Nephron (organoid): ENCODE measurements at regions not wholly inside any gene's neighbourhood (a gene's known extent, or its start where the extent isn't known, plus 50 kb on each side); places are given as distances from the start of the nearest gene placed in this dataset.

ENCODE experiments used
- H3K27ac Mint-ChIP-seq, 3 experiments: 2 replicates each; pipeline ENCODE4 v1.8.0; 2020; ENCODE audit warnings: mixed read lengths in 3 of 3, mild to moderate bottlenecking in 2 of 3, moderate library complexity in 1 of 3
- H3K27me3 Mint-ChIP-seq: 2 replicates; pipeline ENCODE4 v1.8.0; 2021; ENCODE audit warnings: low read depth, mild to moderate bottlenecking, moderate library complexity, mixed read lengths
- H3K36me3 Mint-ChIP-seq: 2 replicates; pipeline ENCODE4 v1.8.0; 2020; ENCODE audit warnings: low read depth, mixed read lengths
- H3K4me1 Mint-ChIP-seq: 2 replicates; pipeline ENCODE4 v1.8.0; 2020; ENCODE audit warnings: mixed read lengths
- H3K4me3 Mint-ChIP-seq, 3 experiments: 2 replicates each; pipeline ENCODE4 v1.8.0; 2020; ENCODE audit warnings: mild to moderate bottlenecking in 3 of 3, mixed read lengths in 3 of 3, moderate library complexity in 2 of 3
- H3K9me3 Mint-ChIP-seq: 2 replicates; pipeline ENCODE4 v1.8.0; 2020; ENCODE audit warnings: mixed read lengths
- CTCF ChIP-seq, 3 experiments: fragments of 200-600 bp; sonication (generic); IDR thresholded peaks; one replicate each; pipeline ENCODE4 v1.5.0; 2021; ENCODE audit warnings: antibody characterized with exemption in 3 of 3; ENCODE audit not compliant: unreplicated experiment in 3 of 3

- Mint-ChIP-seq H3K4me3 (no peak overlapping the region), H3K36me3 (no peaks in the 10 kb centered on the region), H3K27me3 (no peaks in the 10 kb centered on the region), H3K9me3 (peaks cover 19% of the 10 kb centered on the region), H3K27ac (no peak overlapping the region), H3K4me1 (no peaks in the 10 kb centered on the region)
- TF ChIP-seq CTCF (IDR thresholded peaks at IDR 0.05; ENCODE audit: unreplicated experiment in 3 of 3): no peak
These were observed 455.3 kb upstream of the NAALADL2 start for GRCh38 chr3:174403831-174404230.

- H3K27ac Mint-ChIP-seq: no peak overlapping the region
- no peaks in the 10 kb centered on the region for H3K36me3 Mint-ChIP-seq
- no peak overlapping the region for H3K4me3 Mint-ChIP-seq
- TF ChIP-seq CTCF (IDR thresholded peaks at IDR 0.05; ENCODE audit: unreplicated experiment in 3 of 3): no peak
- no peaks in the 10 kb centered on the region for H3K4me1 Mint-ChIP-seq
- no peaks in the 10 kb centered on the region for H3K27me3 Mint-ChIP-seq
- H3K9me3 Mint-ChIP-seq: peaks cover 4% of the 10 kb centered on the region
These were observed 450.8 kb upstream of the NAALADL2 start for GRCh38 chr3:174408310-174408709.

- no peaks in the 10 kb centered on the region for H3K36me3 Mint-ChIP-seq
These were observed 449.9 kb upstream of the NAALADL2 start for GRCh38 chr3:174409086-174409743.

GRCh38 chr3:174413062-174413912 is 445.8 kb upstream of the NAALADL2 start:
- no peak overlapping the region for H3K4me3 Mint-ChIP-seq
- H3K9me3 Mint-ChIP-seq: no peaks in the 10 kb centered on the region
- no peaks in the 10 kb centered on the region for H3K27me3 Mint-ChIP-seq
- TF ChIP-seq CTCF (IDR thresholded peaks at IDR 0.05; ENCODE audit: unreplicated experiment in 3 of 3): no peak
- no peaks in the 10 kb centered on the region for H3K36me3 Mint-ChIP-seq
- H3K4me1 Mint-ChIP-seq: no peaks in the 10 kb centered on the region
- no peak overlapping the region for H3K27ac Mint-ChIP-seq

More at GRCh38 chr3:174409086-174409743, 449.9 kb upstream of the NAALADL2 start:
- H3K27me3 Mint-ChIP-seq: no peaks in the 10 kb centered on the region
- H3K4me1 Mint-ChIP-seq: no peaks in the 10 kb centered on the region
- H3K9me3 Mint-ChIP-seq: peaks cover 4% of the 10 kb centered on the region
- no peak overlapping the region for H3K27ac Mint-ChIP-seq
- TF ChIP-seq CTCF (IDR thresholded peaks at IDR 0.05; ENCODE audit: unreplicated experiment in 3 of 3): no peak
- H3K4me3 Mint-ChIP-seq: no peak overlapping the region

- no peaks in the 10 kb centered on the region for H3K4me1 Mint-ChIP-seq
- no peaks in the 10 kb centered on the region for H3K27me3 Mint-ChIP-seq
- TF ChIP-seq CTCF (IDR thresholded peaks at IDR 0.05; ENCODE audit: unreplicated experiment in 3 of 3): no peak
- H3K9me3 Mint-ChIP-seq: no peaks in the 10 kb centered on the region
- no peaks in the 10 kb centered on the region for H3K36me3 Mint-ChIP-seq
- H3K4me3 Mint-ChIP-seq: no peak overlapping the region
- H3K27ac Mint-ChIP-seq: no peak overlapping the region
These were observed 444.2 kb upstream of the NAALADL2 start for GRCh38 chr3:174414902-174415301.
